HAP-1 (cell line): ENCODE measurements at regions not wholly inside any gene's neighbourhood (a gene's known extent, or its start where the extent isn't known, plus 50 kb on each side); places are given as distances from the start of the nearest gene placed in this dataset.
A peak's percentile ranks its signal among the peaks of the same experiment; 100 is the strongest.
"Not testable (repeated sequence)": the region's sequence is repeated elsewhere in the genome, so short reads cannot be mapped to it uniquely, and the experiment has no call there.

Experiments
- DNase-seq, 2 experiments: peaks; one replicate each; pipeline ENCODE4 v3.0.0-alpha.2; 2016 to 2020; ENCODE audit warnings: low spot score in 2 of 2
- H3K27me3 ChIP-seq: fragments of 250-450 bp; sonication (Bioruptor Pico); 2 replicates; pipeline ENCODE4 v1.5.1; 2020; ENCODE audit warnings: low read depth, mild to moderate bottlenecking, moderate library complexity
- H3K36me3 ChIP-seq: fragments of 250-450 bp; sonication (Bioruptor Pico); replicated peaks from 2 replicates; pipeline ENCODE4 v1.5.1; 2020; ENCODE audit warnings: mild to moderate bottlenecking
- H3K4me1 ChIP-seq: fragments of 250-450 bp; sonication (Bioruptor Pico); 2 replicates; pipeline ENCODE4 v1.5.1; 2020; ENCODE audit warnings: mild to moderate bottlenecking
- H3K4me3 ChIP-seq: fragments of 250-450 bp; sonication (Bioruptor Pico); 2 replicates; pipeline ENCODE4 v1.5.1; 2020; ENCODE audit warnings: mild to moderate bottlenecking, moderate library complexity
- H3K9me3 ChIP-seq: fragments of 250-450 bp; sonication (Bioruptor Pico); 2 replicates; pipeline ENCODE4 v1.5.1; 2020; ENCODE audit warnings: mild to moderate bottlenecking, moderate library complexity
- in situ Hi-C: fragments of 300-500 bp; cut with MboI; formaldehyde crosslinking; loops from 3 replicates; pipeline ENCODE4 v1.14.3; 2020; ENCODE audit warnings: low sequenced_read_pairs, inconsistent platforms, mixed read lengths

- in situ Hi-C loops, H3K4me1 ChIP-seq, DNase-seq, H3K27me3 ChIP-seq, H3K4me3 ChIP-seq, H3K9me3 ChIP-seq, H3K36me3 ChIP-seq: not testable (repeated sequence)
These were observed 89.0 kb upstream of the EHBP1 start for GRCh38 chr2:62616486-62616885.

DNA sequence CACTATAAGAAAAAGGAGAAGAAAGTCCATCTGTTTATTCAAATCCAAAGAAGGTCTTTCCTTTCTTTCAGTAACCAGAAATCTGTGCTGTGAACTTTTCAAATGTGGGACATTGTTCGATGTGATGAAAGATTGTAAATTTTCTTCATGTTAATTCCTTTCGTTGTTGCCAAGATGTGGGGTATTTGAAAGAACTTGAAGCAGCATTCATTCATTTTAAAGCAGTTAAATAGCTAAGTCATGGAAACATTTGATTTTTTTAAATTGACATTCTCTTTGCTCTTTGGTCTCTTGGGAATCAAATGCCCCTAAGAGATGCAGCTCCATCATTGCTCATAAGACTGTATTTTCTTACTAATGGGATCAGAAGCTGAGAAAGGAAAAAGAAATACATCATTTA is 93.7 kb upstream of the EHBP1 start:
- Histone ChIP-seq H3K27me3 (0 out of 2 replicates have a peak, but pooled peaks cover 5% of the 10 kb centered on the region), H3K4me3 (no peak overlapping the region), H3K4me1 (peaks cover 10% of the 10 kb centered on the region), H3K36me3 (no peaks in the 10 kb centered on the region), H3K9me3 (no peaks in the 10 kb centered on the region)
- DNase-seq: peak in 1 of 2 experiments; percentile 98
- in situ Hi-C loops: no loop called here

- H3K27me3 ChIP-seq, H3K36me3 ChIP-seq, DNase-seq, H3K4me1 ChIP-seq, H3K9me3 ChIP-seq, in situ Hi-C loops, H3K4me3 ChIP-seq: not testable (repeated sequence)
These were observed 99.5 kb upstream of the TMEM17 start for GRCh38 chr2:62605471-62605870.

DNA sequence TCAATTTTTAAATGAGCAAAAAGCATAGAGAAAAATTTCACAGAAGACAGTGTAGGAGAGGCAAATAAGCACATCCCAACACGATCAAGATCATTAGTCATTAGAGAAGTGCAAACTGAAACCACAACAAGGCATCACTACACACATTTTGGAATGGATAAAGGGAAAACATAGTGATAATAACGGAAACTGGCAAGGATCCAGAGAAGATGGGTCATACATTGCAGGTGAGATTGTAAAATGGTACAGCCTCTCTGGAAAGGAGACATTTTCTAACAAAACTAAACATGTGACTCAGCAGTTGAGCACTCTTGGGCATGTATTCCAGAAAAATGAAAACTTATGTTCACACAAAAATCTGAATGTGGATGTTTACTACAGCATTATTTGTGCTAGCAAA is 98.3 kb upstream of the TMEM17 start:
- peaks cover 2% of the 10 kb centered on the region; the same call in 1 of the 2 replicates for H3K4me1 ChIP-seq
- no peaks in the 10 kb centered on the region for H3K36me3 ChIP-seq
- DNase-seq: no peak
- peaks cover 6% of the 10 kb centered on the region; the same call in 1 of the 2 replicates for H3K9me3 ChIP-seq
- in situ Hi-C loops: no loop called here
- H3K27me3 ChIP-seq: 0 out of 2 replicates have a peak, but pooled peaks cover 5% of the 10 kb centered on the region
- H3K4me3 ChIP-seq: no peak overlapping the region

DNA sequence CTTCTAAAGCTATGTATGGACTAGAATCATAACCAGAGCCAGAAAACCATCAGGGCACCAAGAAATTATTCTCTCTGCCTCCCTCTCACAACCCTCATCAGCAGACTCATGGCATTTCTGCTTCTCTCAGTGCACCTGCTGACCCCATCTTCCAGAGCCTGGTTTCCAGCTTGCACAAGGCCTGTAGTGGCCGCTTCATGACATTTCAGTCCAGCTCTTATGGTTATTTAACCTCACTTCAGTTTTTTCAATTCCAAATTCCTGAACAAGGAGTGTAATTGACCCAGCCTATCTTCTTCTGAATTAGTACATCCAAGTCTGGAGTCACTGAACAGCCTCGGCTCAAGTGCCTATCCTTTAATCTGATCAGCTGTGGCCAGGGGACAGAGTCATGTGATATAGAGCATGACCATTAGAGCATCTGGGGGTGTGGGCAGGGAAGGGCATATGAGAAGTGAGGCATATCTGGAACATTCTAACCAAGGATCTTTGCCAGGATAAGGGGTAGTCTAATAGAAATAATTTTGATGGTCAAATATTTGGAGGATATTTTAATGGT is 97.2 kb upstream of the TMEM17 start:
- Histone ChIP-seq H3K27me3 (0 out of 2 replicates have a peak, but pooled peaks cover 5% of the 10 kb centered on the region), H3K4me3 (no peak overlapping the region), H3K36me3 (no peaks in the 10 kb centered on the region), H3K4me1 (peaks cover 2% of the 10 kb centered on the region; the same call in 1 of the 2 replicates), H3K9me3 (peaks cover 6% of the 10 kb centered on the region; the same call in 1 of the 2 replicates)
- no peak for DNase-seq
- in situ Hi-C loops: no loop called here

DNA sequence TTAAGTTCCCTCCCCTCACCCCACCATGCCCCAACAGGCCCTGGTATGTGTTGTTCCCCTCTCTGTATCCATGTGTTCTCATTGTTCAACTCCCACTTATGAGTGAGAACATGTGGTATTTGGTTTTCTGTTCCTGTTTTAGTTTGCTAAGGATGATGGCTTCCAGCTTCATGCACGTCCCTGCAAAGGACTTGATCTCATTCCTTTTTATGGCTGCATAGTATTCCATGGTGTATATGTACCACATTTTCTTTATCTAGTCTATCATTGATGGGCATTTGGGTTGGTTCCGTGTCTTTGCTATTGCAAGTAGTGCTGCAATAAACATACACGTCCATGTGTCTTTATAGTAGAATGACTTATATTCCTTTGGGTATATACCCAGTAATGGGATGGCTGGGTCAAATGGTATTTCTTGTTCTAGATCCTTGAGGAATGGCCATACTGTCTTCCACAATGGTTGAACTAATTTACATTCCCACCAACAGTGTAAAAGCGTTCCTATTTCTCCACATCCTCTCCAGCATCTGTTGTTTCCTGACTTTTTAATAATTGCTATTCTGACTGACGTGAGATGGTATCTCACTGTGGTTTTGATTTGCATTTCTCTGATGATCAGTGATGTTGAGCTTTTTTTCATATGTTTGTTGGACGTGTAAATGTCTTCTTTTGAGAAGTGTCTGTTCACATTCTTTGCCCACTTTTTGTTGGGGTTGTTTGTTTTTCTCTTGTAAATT is 93.8 kb upstream of the TMEM17 start:
- DNase-seq, H3K36me3 ChIP-seq, in situ Hi-C loops, H3K4me1 ChIP-seq, H3K4me3 ChIP-seq, H3K27me3 ChIP-seq, H3K9me3 ChIP-seq: not testable (repeated sequence)

DNA sequence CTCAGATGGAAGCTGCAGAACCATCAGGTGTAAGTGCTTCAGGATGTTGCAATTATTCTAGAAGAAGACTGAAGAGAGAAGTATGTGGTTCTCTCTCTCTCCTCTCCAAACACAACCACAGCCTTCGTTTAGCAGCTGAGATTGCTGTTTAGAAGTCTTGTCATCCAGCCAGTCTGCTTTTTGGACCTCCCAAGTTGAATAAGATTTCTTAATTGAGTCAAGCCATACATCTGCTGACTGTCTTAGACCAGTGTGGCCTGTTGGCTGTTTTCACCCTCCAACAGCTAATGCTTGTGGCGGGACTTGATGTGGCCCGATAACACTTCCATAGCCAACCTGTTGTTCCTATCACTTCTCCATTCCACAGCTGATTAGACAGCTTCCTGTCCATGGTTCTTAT is 91.3 kb upstream of the TMEM17 start:
- in situ Hi-C loops: no loop called here
- H3K4me1 ChIP-seq: peaks cover 17% of the 10 kb centered on the region
- no peak for DNase-seq

GRCh38 chr2:62596061-62596921 is 90.3 kb upstream of the TMEM17 start:
- in situ Hi-C loops: no loop called here
- peak in 1 of 2 experiments; percentile 59 for DNase-seq
- peaks cover 22% of the 10 kb centered on the region for H3K4me1 ChIP-seq

More for the DNA sequence above, 91.3 kb upstream of the TMEM17 start:
- Histone ChIP-seq H3K27me3 (no peaks in the 10 kb centered on the region), H3K4me3 (no peak overlapping the region), H3K36me3 (no peaks in the 10 kb centered on the region), H3K9me3 (0 out of 2 replicates have a peak, but pooled peaks cover 3% of the 10 kb centered on the region)

GRCh38 chr2:62595474-62595873 is 89.5 kb upstream of the TMEM17 start:
- Histone ChIP-seq H3K36me3 (no peaks in the 10 kb centered on the region), H3K9me3 (0 out of 2 replicates have a peak, but pooled peaks cover 3% of the 10 kb centered on the region), H3K4me1 (peaks cover 30% of the 10 kb centered on the region), H3K27me3 (no peaks in the 10 kb centered on the region), H3K4me3 (no peak overlapping the region)
- in situ Hi-C loops: no loop called here
- DNase-seq: peak in 1 of 2 experiments; percentile 46

More at GRCh38 chr2:62596061-62596921, 90.3 kb upstream of the TMEM17 start:
- H3K36me3 ChIP-seq: no peaks in the 10 kb centered on the region
- H3K4me3 ChIP-seq: no peak overlapping the region
- 0 out of 2 replicates have a peak, but pooled peaks cover 3% of the 10 kb centered on the region for H3K9me3 ChIP-seq
- H3K27me3 ChIP-seq: no peaks in the 10 kb centered on the region

DNA sequence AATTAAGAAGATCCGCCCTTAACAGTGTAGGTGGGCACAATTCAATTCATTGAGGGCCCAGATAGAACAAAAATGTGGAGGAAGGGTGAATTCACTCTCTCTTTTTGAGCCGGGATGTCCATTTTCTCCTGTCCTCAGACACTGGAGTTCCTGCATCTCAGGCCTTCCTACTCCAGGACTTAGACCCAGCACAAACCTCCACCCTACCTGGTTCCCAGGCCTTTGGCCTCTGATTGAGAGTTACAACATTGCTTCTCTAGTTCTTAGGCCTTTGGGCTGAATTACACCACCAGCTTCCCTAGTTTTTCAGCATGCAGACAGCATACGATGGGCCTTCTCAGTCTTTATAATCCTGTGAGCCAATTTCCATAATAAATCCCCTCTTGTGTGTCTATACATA is 87.8 kb upstream of the TMEM17 start:
- Histone ChIP-seq H3K9me3 (no peaks in the 10 kb centered on the region), H3K4me1 (peaks cover 43% of the 10 kb centered on the region), H3K36me3 (no peaks in the 10 kb centered on the region), H3K4me3 (no peak overlapping the region), H3K27me3 (no peaks in the 10 kb centered on the region)
- DNase-seq: no peak
- in situ Hi-C loops: no loop called here

- no peaks in the 10 kb centered on the region for H3K36me3 ChIP-seq
- H3K4me1 ChIP-seq: peaks cover 43% of the 10 kb centered on the region
- in situ Hi-C loops: no loop called here
- no peaks in the 10 kb centered on the region for H3K9me3 ChIP-seq
- peak in 1 of 2 experiments; percentile 93 for DNase-seq
- H3K27me3 ChIP-seq: no peaks in the 10 kb centered on the region
- H3K4me3 ChIP-seq: no peak overlapping the region
These were observed 85.5 kb upstream of the TMEM17 start for GRCh38 chr2:62591491-62591890.

GRCh38 chr2:62589691-62590356 is 83.8 kb upstream of the TMEM17 start:
- peaks cover 35% of the 10 kb centered on the region for H3K4me1 ChIP-seq
- DNase-seq: peak; percentile 20 to 38
- in situ Hi-C loops: no loop called here
- no peaks in the 10 kb centered on the region for H3K36me3 ChIP-seq
- H3K27me3 ChIP-seq: no peaks in the 10 kb centered on the region
- no peak overlapping the region for H3K4me3 ChIP-seq
- peaks cover 3% of the 10 kb centered on the region; the same call in 1 of the 2 replicates for H3K9me3 ChIP-seq

DNA sequence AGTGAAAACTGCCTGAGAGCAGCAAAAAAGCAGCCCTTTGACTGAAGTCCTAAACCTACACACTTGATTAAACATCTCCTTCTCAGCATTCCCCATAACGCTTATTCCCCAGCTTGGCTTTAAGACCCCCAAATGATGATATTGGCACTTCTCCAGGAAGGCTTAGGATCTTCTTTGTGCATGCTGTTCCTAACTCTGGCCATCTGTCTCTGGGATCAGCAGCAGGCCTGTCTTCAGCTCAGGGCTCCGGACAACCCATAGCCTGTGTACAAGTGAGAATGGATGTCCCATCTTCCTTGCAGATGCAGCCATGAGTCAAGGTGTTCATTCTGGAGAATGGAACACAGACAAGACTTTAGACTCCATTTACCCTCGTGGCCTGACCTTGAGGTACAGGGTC is 81.6 kb upstream of the TMEM17 start:
- H3K36me3 ChIP-seq: no peaks in the 10 kb centered on the region
- no peaks in the 10 kb centered on the region for H3K27me3 ChIP-seq
- no peak overlapping the region for H3K4me3 ChIP-seq
- peaks cover 3% of the 10 kb centered on the region; the same call in 1 of the 2 replicates for H3K9me3 ChIP-seq
- DNase-seq: no peak
- in situ Hi-C loops: no loop called here
- H3K4me1 ChIP-seq: peaks cover 28% of the 10 kb centered on the region
